Liver (tissue), 8 donors: ENCODE measurements at regions not wholly inside any gene's neighbourhood (a gene's known extent, or its start where the extent isn't known, plus 50 kb on each side); places are given as distances from the start of the nearest gene placed in this dataset.

Source experiments
- DNase-seq: peaks from one replicate; pipeline ENCODE4 v3.0.0-alpha.2; 2017; ENCODE audit warnings: low spot score
- H3K27ac ChIP-seq, 2 donors: one replicate each; pipeline ENCODE4 v1.7.0; 2013; ENCODE audit warnings: inconsistent platforms in 2 of 2, low read length in 2 of 2, control low read depth in 1 of 2, low read depth in 1 of 2, mild to moderate bottlenecking in 1 of 2
- H3K27me3 ChIP-seq, 4 donors: one replicate each; pipeline versions ENCODE4 v1.6.1 to v1.7.0; 2013; ENCODE audit warnings: low read length in 3 of 4, inconsistent platforms in 1 of 4, mild to moderate bottlenecking in 1 of 4, moderate library complexity in 1 of 4; ENCODE audit not compliant: control insufficient read depth in 4 of 4, insufficient read depth in 4 of 4
- H3K36me3 ChIP-seq, 4 donors: one replicate each; pipeline versions ENCODE4 v1.6.1 to v1.7.0; 2013; ENCODE audit warnings: low read length in 3 of 4, mild to moderate bottlenecking in 3 of 4, low read depth in 1 of 4, moderate library complexity in 1 of 4; ENCODE audit not compliant: control insufficient read depth in 4 of 4, insufficient read depth in 3 of 4
- H3K4me1 ChIP-seq, 4 donors: one replicate each; pipeline versions ENCODE4 v1.6.1 to v1.7.0; 2013; ENCODE audit warnings: low read length in 3 of 4, mild to moderate bottlenecking in 3 of 4, moderate library complexity in 1 of 4; ENCODE audit not compliant: control insufficient read depth in 4 of 4, insufficient read depth in 4 of 4
- H3K4me3 ChIP-seq, 3 donors: one replicate each; pipeline versions ENCODE4 v1.6.1 to v1.7.0; 2013; ENCODE audit warnings: low read length in 3 of 3, control low read depth in 1 of 3, low read depth in 1 of 3, mild to moderate bottlenecking in 1 of 3
- H3K9ac ChIP-seq, 2 donors: one replicate each; pipeline ENCODE4 v1.7.0; 2013; ENCODE audit warnings: low read length in 2 of 2, mild to moderate bottlenecking in 2 of 2, moderate library complexity in 2 of 2, control low read depth in 1 of 2, low read depth in 1 of 2
- H3K9me3 ChIP-seq, 4 donors: one replicate each; pipeline versions ENCODE4 v1.6.1 to v1.7.0; 2013; ENCODE audit warnings: low read length in 3 of 4; ENCODE audit not compliant: control insufficient read depth in 4 of 4
- ATF3 ChIP-seq: IDR thresholded peaks from 2 replicates; pipeline ENCODE4 v1.6.1; 2016; ENCODE audit warnings: antibody characterized with exemption
- CTCF ChIP-seq: fragments of 150-350 bp; IDR thresholded peaks from 2 replicates; pipeline ENCODE4 v1.5.1; 2017; ENCODE audit warnings: improper control_type of control experiment, low read depth, low read length; ENCODE audit not compliant: missing input control
- EGR1 ChIP-seq, 2 donors: IDR thresholded peaks; 2 replicates each; pipeline ENCODE4 v1.6.1; 2016 to 2018; ENCODE audit warnings: antibody characterized with exemption in 2 of 2, low read depth in 2 of 2
- FOXA1 ChIP-seq: IDR thresholded peaks from 2 replicates; pipeline ENCODE4 v1.6.1; 2016; ENCODE audit warnings: antibody characterized with exemption
- FOXA2 ChIP-seq: IDR thresholded peaks from 2 replicates; pipeline ENCODE4 v1.6.1; 2016; ENCODE audit warnings: antibody characterized with exemption
- HNF4A ChIP-seq, 2 donors: conservative IDR thresholded peaks; 2 replicates each; pipeline ENCODE4 v1.6.1; 2016; ENCODE audit warnings: antibody characterized with exemption in 2 of 2, mild to moderate bottlenecking in 2 of 2
- HNF4G ChIP-seq: IDR thresholded peaks from 2 replicates; pipeline ENCODE4 v1.6.1; 2016; ENCODE audit warnings: antibody characterized with exemption
- JUND ChIP-seq, 2 donors: IDR thresholded peaks; 2 replicates each; pipeline ENCODE4 v1.6.1; 2016; ENCODE audit warnings: antibody characterized with exemption in 2 of 2
- MAX ChIP-seq: IDR thresholded peaks from 2 replicates; pipeline ENCODE4 v1.6.1; 2016; ENCODE audit warnings: antibody characterized with exemption
- NR2F2 ChIP-seq: IDR thresholded peaks from 2 replicates; pipeline ENCODE4 v1.6.1; 2016; ENCODE audit warnings: antibody characterized with exemption
- RAD21 ChIP-seq, 2 donors: IDR thresholded peaks; 2 replicates each; pipeline ENCODE4 v1.6.1; 2016; ENCODE audit warnings: antibody characterized with exemption in 2 of 2, mild to moderate bottlenecking in 2 of 2
- REST ChIP-seq: IDR thresholded peaks from 2 replicates; pipeline ENCODE4 v1.6.1; 2016; ENCODE audit warnings: antibody characterized with exemption, mild to moderate bottlenecking
- RXRA ChIP-seq, 2 donors: IDR thresholded peaks; 2 replicates each; pipeline ENCODE4 v1.6.1; 2017 to 2018; ENCODE audit warnings: antibody characterized with exemption in 2 of 2, mild to moderate bottlenecking in 1 of 2
- SP1 ChIP-seq: IDR thresholded peaks from 2 replicates; pipeline ENCODE4 v1.6.1; 2018; ENCODE audit warnings: antibody characterized with exemption, mild to moderate bottlenecking
- TAF1 ChIP-seq: conservative IDR thresholded peaks from 2 replicates; pipeline ENCODE4 v1.6.1; 2016; ENCODE audit warnings: antibody characterized with exemption, mild to moderate bottlenecking
- YY1 ChIP-seq: IDR thresholded peaks from 2 replicates; pipeline ENCODE4 v1.6.1; 2016; ENCODE audit warnings: antibody characterized with exemption, mild to moderate bottlenecking
- ZBTB33 ChIP-seq: IDR thresholded peaks from 2 replicates; pipeline ENCODE4 v1.6.1; 2016; ENCODE audit warnings: antibody characterized with exemption
- WGBS: extraction: QIAGEN DNeasy Blood & Tissue Kit; methylation state at CpG from one replicate; pipeline ENCODE4 v1.1.7; 2013; 5-methylcytosine and 5-hydroxymethylcytosine counted together
- donor health status: healthy.
- donor health status: healthy.
- donor health status: healthy.
- donor health status: healthy.
- donor health status: healthy.

- H3K36me3 ChIP-seq, result no peaks in the 10 kb centered on the region
- H3K4me1 ChIP-seq, result no peaks in the 10 kb centered on the region
- no peak overlapping the region for H3K4me3 ChIP-seq
- TF ChIP-seq SP1 (no peak), TAF1 (no peak), JUND (IDR thresholded peaks at IDR 0.05) (no peak), EGR1 (IDR thresholded peaks at IDR 0.05; ENCODE audit: low read depth in 2 of 2) (no peak), RAD21 (IDR thresholded peaks at IDR 0.05) (no peak), ATF3 (no peak), YY1 (no peak), HNF4A (conservative IDR thresholded peaks at IDR 0.05) (no peak), MAX (no peak), ZBTB33 (no peak), HNF4G (no peak), FOXA1 (no peak), FOXA2 (no peak), CTCF (no peak), NR2F2 (no peak), RXRA (IDR thresholded peaks at IDR 0.05) (no peak), REST (no peak)
- H3K27me3 ChIP-seq, result no peaks in the 10 kb centered on the region
- H3K9me3 ChIP-seq, result no peaks in the 10 kb centered on the region
- H3K27ac ChIP-seq, result no peak overlapping the region
- no peak for DNase-seq
- WGBS, result 83% methylated on average over 7 of the region's 7 CpGs
- H3K9ac ChIP-seq, result no peak overlapping the region
Measured at GRCh38 chr6:21348146-21348503, 245.4 kb upstream of the SOX4 start.

GRCh38 chr6:21348504-21349195 lies 244.9 kb upstream of the SOX4 start:
- no peak for DNase-seq
- Histone ChIP-seq H3K9ac (no peak overlapping the region), H3K27ac (no peak overlapping the region), H3K9me3 (no peaks in the 10 kb centered on the region), H3K36me3 (no peaks in the 10 kb centered on the region), H3K4me1 (no peaks in the 10 kb centered on the region), H3K4me3 (no peak overlapping the region), H3K27me3 (no peaks in the 10 kb centered on the region)
- WGBS, result 72% methylated on average over 7 of the region's 7 CpGs
- no peak for TF ChIP-seq JUND (IDR thresholded peaks at IDR 0.05)
